GM23338 (cell line): ENCODE measurements at regions not wholly inside any gene's neighbourhood (a gene's known extent, or its start where the extent isn't known, plus 50 kb on each side); places are given as distances from the start of the nearest gene placed in this dataset.

Experiments
- ATAC-seq: fragments of 200-7000 bp; cut with Tn5 transposase; 3 replicates; pipeline ENCODE4 v1.9.1; 2020
- DNase-seq: peaks from one replicate; pipeline ENCODE4 v3.0.0-alpha.2; 2015; ENCODE audit warnings: low spot score
- H2AFZ ChIP-seq: fragments of 200-600 bp; sonication (generic); 2 replicates; pipeline ENCODE4 v1.8.0; 2016; ENCODE audit warnings: antibody characterized with exemption, mild to moderate bottlenecking, moderate library complexity
- H3F3A ChIP-seq: fragments of 200-600 bp; sonication (generic); replicated peaks from 2 replicates; pipeline ENCODE4 v1.8.0; 2017; ENCODE audit warnings: antibody characterized with exemption, mixed run types, low read depth
- H3K27ac ChIP-seq: fragments of 200-600 bp; sonication (generic); 2 replicates; pipeline ENCODE4 v1.6.1; 2016; ENCODE audit warnings: low read depth
- H3K27me3 ChIP-seq: fragments of 200-600 bp; sonication (generic); 2 replicates; pipeline ENCODE4 v1.8.0; 2016; ENCODE audit warnings: mild to moderate bottlenecking, mixed run types, moderate library complexity; ENCODE audit not compliant: insufficient read depth
- H3K36me3 ChIP-seq: fragments of 200-600 bp; sonication (generic); 2 replicates; pipeline ENCODE4 v1.8.0; 2016; ENCODE audit warnings: mild to moderate bottlenecking; ENCODE audit not compliant: insufficient read depth
- H3K4me1 ChIP-seq: fragments of 200-600 bp; sonication (generic); 2 replicates; pipeline ENCODE4 v1.8.0; 2016; ENCODE audit warnings: mild to moderate bottlenecking, moderate library complexity; ENCODE audit not compliant: insufficient read depth
- H3K4me2 ChIP-seq: fragments of 200-600 bp; sonication (generic); 2 replicates; pipeline ENCODE4 v1.7.1; 2017; ENCODE audit warnings: mixed run types
- H3K4me3 ChIP-seq: fragments of 200-600 bp; sonication (generic); 2 replicates; pipeline ENCODE4 v1.6.1; 2016; ENCODE audit warnings: mixed run types
- H3K79me2 ChIP-seq: fragments of 200-600 bp; sonication (generic); replicated peaks from 2 replicates; pipeline ENCODE4 v1.8.0; 2017; ENCODE audit warnings: mild to moderate bottlenecking; ENCODE audit not compliant: insufficient read depth
- H3K9me2 ChIP-seq: fragments of 200-600 bp; sonication (generic); 2 replicates; pipeline ENCODE4 v1.8.0; 2017; ENCODE audit not compliant: insufficient read depth
- H4K20me1 ChIP-seq: fragments of 200-600 bp; sonication (generic); replicated peaks from 2 replicates; pipeline ENCODE4 v1.8.0; 2017; ENCODE audit warnings: mild to moderate bottlenecking; ENCODE audit not compliant: insufficient read depth
- H3K27ac Mint-ChIP-seq: 2 replicates; pipeline ENCODE4 v1.8.0; 2020; ENCODE audit warnings: inconsistent platforms, mild to moderate bottlenecking, moderate library complexity, mixed read lengths
- H3K27me3 Mint-ChIP-seq: 3 replicates; pipeline ENCODE4 v1.8.0; 2022; ENCODE audit warnings: low read depth, mild to moderate bottlenecking, moderate library complexity, mixed read lengths, inconsistent platforms; ENCODE audit not compliant: insufficient read depth, poor library complexity
- H3K36me3 Mint-ChIP-seq: 3 replicates; pipeline ENCODE4 v1.8.0; 2021; ENCODE audit warnings: low read depth, mild to moderate bottlenecking, inconsistent platforms, moderate library complexity, mixed read lengths
- H3K4me1 Mint-ChIP-seq: 3 replicates; pipeline ENCODE4 v1.8.0; 2020; ENCODE audit warnings: mild to moderate bottlenecking, inconsistent platforms, mixed read lengths
- H3K4me3 Mint-ChIP-seq: 3 replicates; pipeline ENCODE4 v1.8.0; 2021; ENCODE audit warnings: moderate library complexity, mild to moderate bottlenecking, inconsistent platforms, mixed read lengths
- H3K9me3 Mint-ChIP-seq: 3 replicates; pipeline ENCODE4 v1.8.0; 2020; ENCODE audit warnings: moderate library complexity, mild to moderate bottlenecking, inconsistent platforms, mixed read lengths
- CREB1 ChIP-seq: fragments of 250-450 bp; sonication (Bioruptor Pico); IDR thresholded peaks from 2 replicates; pipeline ENCODE4 v1.5.0; 2020; ENCODE audit warnings: low read depth, mild to moderate bottlenecking, moderate library complexity
- CTCF ChIP-seq, 2 experiments: fragments of 200-600 bp in 1 of 2; sonication (generic) in 1 of 2; conservative IDR thresholded peaks; 2 replicates each; pipeline versions ENCODE4 v1.5.1 to v1.6.1; 2016 to 2017; ENCODE audit warnings: antibody characterized with exemption in 2 of 2, low read depth in 2 of 2, mild to moderate bottlenecking in 2 of 2, moderate library complexity in 1 of 2
- EZH2 ChIP-seq: fragments of 200-600 bp; sonication (generic); IDR thresholded peaks from one replicate; pipeline ENCODE4 v1.8.0; 2017; ENCODE audit warnings: antibody characterized with exemption, mild to moderate bottlenecking, low read depth; ENCODE audit not compliant: unreplicated experiment
- EZH2phosphoT487 ChIP-seq: fragments of 200-600 bp; sonication (generic); IDR thresholded peaks from one replicate; pipeline ENCODE4 v1.8.1; 2018; ENCODE audit warnings: antibody characterized with exemption; ENCODE audit not compliant: unreplicated experiment
- NANOG ChIP-seq: IDR thresholded peaks from 2 replicates; pipeline ENCODE4 v1.6.1; 2016; ENCODE audit warnings: antibody characterized with exemption, borderline replicate concordance
- POLR2AphosphoS5 ChIP-seq: IDR thresholded peaks from 2 replicates; pipeline ENCODE4 v1.6.1; 2016; ENCODE audit warnings: antibody characterized with exemption, low read depth
- STAT1 ChIP-seq: IDR thresholded peaks from one replicate; pipeline ENCODE4 v1.6.1; 2016; ENCODE audit warnings: antibody characterized with exemption; ENCODE audit not compliant: unreplicated experiment
- ZNF114 ChIP-seq: fragments of 250-450 bp; sonication (Bioruptor Pico); IDR thresholded peaks from 2 replicates; pipeline ENCODE4 v1.5.0; 2020; ENCODE audit warnings: mild to moderate bottlenecking, moderate library complexity
- TF ChIP-seq, protein P1 (sequence below): fragments of 250-450 bp; sonication (Bioruptor Pico); IDR thresholded peaks from 2 replicates; pipeline ENCODE4 v1.5.0; 2020; ENCODE audit warnings: mild to moderate bottlenecking, moderate library complexity
- TF ChIP-seq, protein P2 (sequence below): IDR thresholded peaks from 2 replicates; pipeline ENCODE4 v1.6.1; 2016; ENCODE audit warnings: antibody characterized with exemption

GRCh38 chr3:105119801-105120340 lies 246.8 kb upstream of the ALCAM start:
- Histone ChIP-seq H3K9me2 (no peaks in the 10 kb centered on the region; the same call in 1 of the 2 replicates), H3K36me3 (no peaks in the 10 kb centered on the region), H3K79me2 (no peaks in the 10 kb centered on the region), H4K20me1 (no peaks in the 10 kb centered on the region), H3K27ac (no peak overlapping the region), H2AFZ (no peak overlapping the region), H3F3A (no peaks in the 10 kb centered on the region), H3K4me3 (no peak overlapping the region), H3K27me3 (no peaks in the 10 kb centered on the region), H3K4me1 (no peaks in the 10 kb centered on the region), H3K4me2 (no peak overlapping the region)
- no peaks in the 10 kb centered on the region for H3K27me3 Mint-ChIP-seq
- no peaks in the 10 kb centered on the region for H3K9me3 Mint-ChIP-seq
- H3K36me3 Mint-ChIP-seq = no peaks in the 10 kb centered on the region
- no peak overlapping the region for H3K27ac Mint-ChIP-seq
- DNase-seq (no peak), ATAC-seq (no peak)
- no peaks in the 10 kb centered on the region for H3K4me1 Mint-ChIP-seq
- H3K4me3 Mint-ChIP-seq = no peak overlapping the region
- TF ChIP-seq CREB1 = no peak
- no peak for TF ChIP-seq STAT1
- TF ChIP-seq, protein P1, sequence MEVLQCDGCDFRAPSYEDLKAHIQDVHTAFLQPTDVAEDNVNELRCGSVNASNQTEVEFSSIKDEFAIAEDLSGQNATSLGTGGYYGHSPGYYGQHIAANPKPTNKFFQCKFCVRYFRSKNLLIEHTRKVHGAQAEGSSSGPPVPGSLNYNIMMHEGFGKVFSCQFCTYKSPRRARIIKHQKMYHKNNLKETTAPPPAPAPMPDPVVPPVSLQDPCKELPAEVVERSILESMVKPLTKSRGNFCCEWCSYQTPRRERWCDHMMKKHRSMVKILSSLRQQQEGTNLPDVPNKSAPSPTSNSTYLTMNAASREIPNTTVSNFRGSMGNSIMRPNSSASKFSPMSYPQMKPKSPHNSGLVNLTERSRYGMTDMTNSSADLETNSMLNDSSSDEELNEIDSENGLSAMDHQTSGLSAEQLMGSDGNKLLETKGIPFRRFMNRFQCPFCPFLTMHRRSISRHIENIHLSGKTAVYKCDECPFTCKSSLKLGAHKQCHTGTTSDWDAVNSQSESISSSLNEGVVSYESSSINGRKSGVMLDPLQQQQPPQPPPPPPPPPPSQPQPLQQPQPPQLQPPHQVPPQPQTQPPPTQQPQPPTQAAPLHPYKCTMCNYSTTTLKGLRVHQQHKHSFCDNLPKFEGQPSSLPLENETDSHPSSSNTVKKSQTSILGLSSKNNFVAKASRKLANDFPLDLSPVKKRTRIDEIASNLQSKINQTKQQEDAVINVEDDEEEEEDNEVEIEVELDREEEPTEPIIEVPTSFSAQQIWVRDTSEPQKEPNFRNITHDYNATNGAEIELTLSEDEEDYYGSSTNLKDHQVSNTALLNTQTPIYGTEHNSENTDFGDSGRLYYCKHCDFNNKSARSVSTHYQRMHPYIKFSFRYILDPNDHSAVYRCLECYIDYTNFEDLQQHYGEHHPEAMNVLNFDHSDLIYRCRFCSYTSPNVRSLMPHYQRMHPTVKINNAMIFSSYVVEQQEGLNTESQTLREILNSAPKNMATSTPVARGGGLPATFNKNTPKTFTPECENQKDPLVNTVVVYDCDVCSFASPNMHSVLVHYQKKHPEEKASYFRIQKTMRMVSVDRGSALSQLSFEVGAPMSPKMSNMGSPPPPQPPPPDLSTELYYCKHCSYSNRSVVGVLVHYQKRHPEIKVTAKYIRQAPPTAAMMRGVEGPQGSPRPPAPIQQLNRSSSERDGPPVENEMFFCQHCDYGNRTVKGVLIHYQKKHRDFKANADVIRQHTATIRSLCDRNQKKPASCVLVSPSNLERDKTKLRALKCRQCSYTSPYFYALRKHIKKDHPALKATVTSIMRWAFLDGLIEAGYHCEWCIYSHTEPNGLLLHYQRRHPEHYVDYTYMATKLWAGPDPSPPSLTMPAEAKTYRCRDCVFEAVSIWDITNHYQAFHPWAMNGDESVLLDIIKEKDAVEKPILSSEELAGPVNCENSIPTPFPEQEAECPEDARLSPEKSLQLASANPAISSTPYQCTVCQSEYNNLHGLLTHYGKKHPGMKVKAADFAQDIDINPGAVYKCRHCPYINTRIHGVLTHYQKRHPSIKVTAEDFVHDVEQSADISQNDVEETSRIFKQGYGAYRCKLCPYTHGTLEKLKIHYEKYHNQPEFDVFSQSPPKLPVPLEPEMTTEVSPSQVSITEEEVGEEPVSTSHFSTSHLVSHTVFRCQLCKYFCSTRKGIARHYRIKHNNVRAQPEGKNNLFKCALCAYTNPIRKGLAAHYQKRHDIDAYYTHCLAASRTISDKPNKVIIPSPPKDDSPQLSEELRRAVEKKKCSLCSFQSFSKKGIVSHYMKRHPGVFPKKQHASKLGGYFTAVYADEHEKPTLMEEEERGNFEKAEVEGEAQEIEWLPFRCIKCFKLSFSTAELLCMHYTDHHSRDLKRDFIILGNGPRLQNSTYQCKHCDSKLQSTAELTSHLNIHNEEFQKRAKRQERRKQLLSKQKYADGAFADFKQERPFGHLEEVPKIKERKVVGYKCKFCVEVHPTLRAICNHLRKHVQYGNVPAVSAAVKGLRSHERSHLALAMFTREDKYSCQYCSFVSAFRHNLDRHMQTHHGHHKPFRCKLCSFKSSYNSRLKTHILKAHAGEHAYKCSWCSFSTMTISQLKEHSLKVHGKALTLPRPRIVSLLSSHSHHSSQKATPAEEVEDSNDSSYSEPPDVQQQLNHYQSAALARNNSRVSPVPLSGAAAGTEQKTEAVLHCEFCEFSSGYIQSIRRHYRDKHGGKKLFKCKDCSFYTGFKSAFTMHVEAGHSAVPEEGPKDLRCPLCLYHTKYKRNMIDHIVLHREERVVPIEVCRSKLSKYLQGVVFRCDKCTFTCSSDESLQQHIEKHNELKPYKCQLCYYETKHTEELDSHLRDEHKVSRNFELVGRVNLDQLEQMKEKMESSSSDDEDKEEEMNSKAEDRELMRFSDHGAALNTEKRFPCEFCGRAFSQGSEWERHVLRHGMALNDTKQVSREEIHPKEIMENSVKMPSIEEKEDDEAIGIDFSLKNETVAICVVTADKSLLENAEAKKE = no peak
- TF ChIP-seq POLR2AphosphoS5 = no peak
- no peak for TF ChIP-seq EZH2
- TF ChIP-seq, protein P2, sequence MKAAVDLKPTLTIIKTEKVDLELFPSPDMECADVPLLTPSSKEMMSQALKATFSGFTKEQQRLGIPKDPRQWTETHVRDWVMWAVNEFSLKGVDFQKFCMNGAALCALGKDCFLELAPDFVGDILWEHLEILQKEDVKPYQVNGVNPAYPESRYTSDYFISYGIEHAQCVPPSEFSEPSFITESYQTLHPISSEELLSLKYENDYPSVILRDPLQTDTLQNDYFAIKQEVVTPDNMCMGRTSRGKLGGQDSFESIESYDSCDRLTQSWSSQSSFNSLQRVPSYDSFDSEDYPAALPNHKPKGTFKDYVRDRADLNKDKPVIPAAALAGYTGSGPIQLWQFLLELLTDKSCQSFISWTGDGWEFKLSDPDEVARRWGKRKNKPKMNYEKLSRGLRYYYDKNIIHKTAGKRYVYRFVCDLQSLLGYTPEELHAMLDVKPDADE = no peak
- no peak for TF ChIP-seq EZH2phosphoT487
- TF ChIP-seq CTCF (conservative IDR thresholded peaks at IDR 0.05; ENCODE audit: low read depth in 2 of 2) = no peak
- no peak for TF ChIP-seq NANOG
- TF ChIP-seq ZNF114 (CRISPR knock-in tag) = no peak
